Astrocyte of the hippocampus (primary cell): ENCODE measurements at regions not wholly inside any gene's neighbourhood (a gene's known extent, or its start where the extent isn't known, plus 50 kb on each side); places are given as distances from the start of the nearest gene placed in this dataset.

ENCODE experiments used
- DNase-seq: peaks from one replicate; pipeline ENCODE4 v3.0.0; 2011; ENCODE audit warnings: low read depth, low spot score

DNA sequence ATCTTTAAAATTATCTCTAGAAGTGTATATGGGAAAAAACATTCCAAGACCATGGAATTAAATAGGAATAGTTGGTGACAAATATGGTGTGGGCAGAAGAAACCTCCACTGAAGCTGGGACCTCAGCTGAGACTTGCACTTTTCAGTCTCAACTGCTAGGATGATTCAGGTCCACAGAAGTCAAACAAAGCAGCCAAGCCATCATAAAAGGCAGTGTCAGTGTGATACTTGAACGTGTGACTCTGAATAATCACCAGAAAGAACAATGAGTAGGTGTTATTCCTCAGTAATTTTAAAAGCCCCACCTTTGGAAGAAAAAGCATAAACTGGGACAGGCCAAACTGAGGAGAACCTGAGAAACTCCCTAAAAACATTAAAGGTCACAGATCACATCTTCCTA, 90.7 kb downstream of the ZNF281 start:
- DNase-seq, result no peak

- peak; percentile 37 for DNase-seq
Measured at GRCh38 chr1:200317236-200317635, 92.6 kb downstream of the ZNF281 start.

GRCh38 chr1:200316148-200316803, 93.6 kb downstream of the ZNF281 start:
- no peak for DNase-seq

GRCh38 chr1:200314085-200314750, 95.6 kb downstream of the ZNF281 start:
- peak; percentile 34 for DNase-seq

GRCh38 chr1:200311256-200311655, 98.6 kb downstream of the ZNF281 start:
- DNase-seq, result no peak

GRCh38 chr1:200310824-200311223, 99.0 kb downstream of the ZNF281 start:
- no peak for DNase-seq

DNA sequence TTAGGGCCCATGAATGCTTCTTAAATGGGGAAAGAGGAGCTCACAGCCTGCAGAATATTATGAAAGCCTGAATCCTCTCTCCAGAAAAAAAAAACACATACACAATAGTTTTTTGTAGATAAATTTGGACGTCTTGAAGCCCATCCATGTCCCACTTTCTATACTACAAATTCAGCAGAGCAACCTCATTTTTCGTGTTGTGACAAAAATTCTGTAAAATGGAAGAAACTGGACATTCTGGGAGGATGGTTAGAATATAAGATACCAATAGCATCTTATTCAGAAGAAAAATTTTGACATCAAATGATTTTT, 102.1 kb downstream of the ZNF281 start:
- no peak for DNase-seq

- DNase-seq, result peak; percentile 65
Measured at GRCh38 chr1:200306944-200307754, 102.7 kb downstream of the ZNF281 start.

GRCh38 chr1:200305806-200306205, 104.0 kb downstream of the ZNF281 start:
- DNase-seq, result no peak

DNA sequence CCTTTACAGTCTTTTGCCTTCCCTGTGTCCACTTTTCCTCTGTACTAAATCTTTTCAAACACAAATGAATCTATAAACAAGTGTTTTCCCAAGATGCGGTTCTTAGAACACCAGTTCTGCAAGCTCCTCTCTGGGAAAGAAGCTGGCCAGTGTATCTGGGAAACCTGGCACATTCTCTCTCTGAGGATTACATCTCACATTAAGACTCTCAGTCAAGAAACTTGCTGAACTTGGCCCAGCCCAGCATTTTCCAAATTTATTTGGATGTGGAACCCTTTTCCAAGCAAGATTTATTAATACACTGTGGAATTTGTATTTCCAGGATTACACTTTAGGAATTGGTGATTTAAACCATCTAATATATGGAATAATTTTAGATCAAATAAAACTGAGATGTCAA, 105.7 kb downstream of the ZNF281 start:
- no peak for DNase-seq

DNA sequence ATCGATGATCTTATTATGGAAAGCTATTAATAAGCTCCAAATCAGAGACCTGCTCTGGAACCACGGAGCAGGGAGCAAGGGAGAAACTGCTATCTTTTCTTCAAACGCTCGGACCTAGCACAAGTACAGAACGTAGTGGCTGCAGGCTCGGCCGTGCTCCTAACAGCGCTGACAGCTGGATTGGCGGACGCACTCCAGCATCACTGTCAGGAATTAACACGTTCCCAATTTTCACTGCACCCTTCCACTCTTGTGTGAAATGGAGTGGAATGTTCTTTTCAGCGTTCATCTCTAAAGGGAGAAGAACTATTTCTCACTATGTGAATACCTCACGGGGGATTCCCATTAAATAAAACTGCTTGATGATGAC, 106.9 kb downstream of the ZNF281 start:
- peak; percentile 38 for DNase-seq

GRCh38 chr1:200302192-200302920, 107.5 kb downstream of the ZNF281 start:
- peak; percentile 51 for DNase-seq

DNA sequence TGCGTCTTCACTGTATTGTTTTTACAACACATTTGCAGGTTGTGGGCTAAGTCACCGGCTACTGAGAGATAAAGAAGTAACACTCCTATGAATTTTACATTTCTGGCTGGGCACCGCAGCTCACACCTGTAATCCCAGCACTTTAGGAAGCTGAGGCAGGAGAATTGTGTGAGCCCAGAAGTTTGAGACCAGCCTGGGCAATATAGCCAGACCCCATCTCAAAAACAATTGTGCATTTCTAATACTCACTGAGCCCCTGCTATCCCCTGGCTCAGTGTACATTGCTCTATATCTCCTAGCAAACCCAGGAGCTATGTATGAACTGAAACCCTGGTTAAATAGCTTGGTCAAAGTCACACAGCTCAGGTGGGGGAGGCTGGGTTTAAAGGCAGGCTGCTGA, 108.7 kb downstream of the ZNF281 start:
- DNase-seq, result no peak

DNA sequence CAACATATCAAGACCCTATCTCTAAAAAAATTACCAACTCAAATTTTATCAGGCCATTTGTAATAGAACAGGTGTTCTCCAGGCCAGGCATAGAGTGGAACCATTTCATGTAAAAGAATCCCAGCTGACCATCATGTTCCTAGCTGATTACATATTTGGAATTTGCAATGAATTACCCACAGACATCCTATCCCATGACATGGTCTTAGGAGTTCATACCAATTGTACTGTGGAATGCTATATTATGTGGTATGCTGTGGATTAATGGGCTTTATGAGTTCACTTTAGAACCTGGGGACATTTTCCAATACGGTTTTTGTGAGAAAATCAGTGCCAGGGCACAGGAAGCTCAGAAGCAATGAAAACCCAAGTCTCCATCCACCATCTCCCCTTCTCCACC, 110.3 kb downstream of the ZNF281 start:
- DNase-seq, result no peak

DNA sequence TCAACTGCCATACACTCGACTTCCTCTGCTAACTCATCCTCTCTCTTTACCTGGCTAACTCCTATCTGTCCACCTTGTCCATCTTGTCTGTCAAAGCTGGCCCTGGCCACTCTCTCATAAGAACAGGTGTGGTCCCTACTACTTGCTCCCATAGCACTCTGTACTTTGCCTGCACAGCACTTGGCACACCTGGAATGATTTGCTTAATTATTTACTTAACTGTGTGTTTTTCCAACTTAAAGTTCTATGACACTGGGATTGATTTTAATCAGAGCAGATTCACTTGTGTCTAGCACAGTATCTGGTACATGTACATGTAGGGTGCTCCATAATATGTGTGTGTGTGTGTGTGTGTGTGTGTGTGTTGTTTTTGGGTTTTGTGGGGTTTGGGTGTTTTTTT, 111.6 kb downstream of the ZNF281 start:
- no peak for DNase-seq

GRCh38 chr1:200296091-200296661, 113.7 kb downstream of the ZNF281 start:
- DNase-seq, result no peak

DNA sequence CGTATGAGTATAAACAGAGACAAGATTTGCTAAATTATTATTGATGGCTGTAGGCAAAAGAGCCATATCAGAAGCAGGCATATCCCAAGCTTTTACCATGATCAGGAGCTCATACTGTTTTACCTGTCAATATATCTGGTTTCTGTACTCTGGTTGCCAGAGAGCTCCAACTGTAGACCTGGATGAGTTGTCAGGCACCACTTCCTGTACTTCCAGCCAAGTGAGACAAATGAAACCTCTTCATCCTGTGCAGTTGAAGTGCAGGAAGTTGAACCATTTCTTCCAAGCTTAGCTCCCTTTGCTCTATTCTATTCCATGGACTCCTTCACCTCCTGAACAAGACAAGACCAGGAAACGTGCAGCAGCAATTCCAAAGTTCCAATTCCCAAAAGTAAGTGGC, 115.6 kb downstream of the ZNF281 start:
- no peak for DNase-seq

- no peak for DNase-seq
Measured at GRCh38 chr1:200292699-200293098, 117.1 kb downstream of the ZNF281 start.

DNA sequence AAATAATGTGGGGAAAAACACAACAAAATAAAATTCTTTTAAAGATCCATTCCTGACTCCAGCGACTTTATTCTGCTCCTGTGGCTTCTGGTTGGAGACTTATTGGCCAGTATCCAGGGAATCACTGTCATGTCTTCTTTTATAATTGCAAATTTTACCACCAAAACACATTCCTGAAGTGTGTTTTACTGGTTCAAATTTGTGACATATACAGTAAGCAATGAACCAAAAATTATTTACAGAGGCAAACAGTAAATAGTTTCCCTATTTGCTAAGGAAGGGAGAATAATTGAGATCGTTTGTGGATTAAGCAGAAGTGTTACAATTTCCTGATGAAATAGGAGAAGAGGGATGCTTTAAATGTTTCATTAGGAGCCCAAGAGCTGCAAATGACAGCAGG, 118.7 kb downstream of the ZNF281 start:
- DNase-seq, result no peak

GRCh38 chr1:200290010-200290685, 119.7 kb downstream of the ZNF281 start:
- no peak for DNase-seq

DNA sequence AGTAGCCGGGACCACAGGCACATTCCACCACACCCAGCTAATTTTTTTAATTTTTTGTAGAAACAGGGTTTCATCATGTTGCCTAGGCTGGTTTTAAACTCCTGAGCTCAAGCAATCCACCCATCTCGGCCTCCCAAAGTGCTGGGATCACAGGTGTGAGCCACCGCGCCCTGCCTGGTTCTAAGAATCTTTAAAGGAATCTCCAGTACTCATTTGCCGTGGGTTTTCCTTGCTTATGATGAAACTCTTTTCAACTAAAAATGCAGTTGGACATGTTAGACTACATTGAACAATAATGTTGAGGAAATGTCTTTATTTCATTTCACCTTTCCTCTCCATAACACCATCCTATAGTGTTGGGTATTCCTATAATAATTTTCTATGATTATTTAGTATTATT, 121.6 kb downstream of the ZNF281 start:
- DNase-seq, result no peak
